Peyer's patch (tissue), 4 donors: ENCODE measurements at regions not wholly inside any gene's neighbourhood (a gene's known extent, or its start where the extent isn't known, plus 50 kb on each side); places are given as distances from the start of the nearest gene placed in this dataset.

Experiments
- DNase-seq, 3 donors: peaks; one replicate each; pipeline ENCODE4 v3.0.0-alpha.2; 2017 to 2019
- H3K27ac ChIP-seq, 4 donors: fragments of 200-600 bp; sonication (generic); one replicate each; pipeline ENCODE4 v1.5.1; 2016 to 2019
- H3K27me3 ChIP-seq, 2 donors: fragments of 200-600 bp; sonication (generic); one replicate each; pipeline ENCODE4 v1.5.1; 2019
- H3K36me3 ChIP-seq, 3 donors: fragments of 200-600 bp; sonication (generic); one replicate each; pipeline ENCODE4 v1.5.1; 2016 to 2019
- H3K4me1 ChIP-seq, 4 donors: fragments of 200-600 bp; sonication (generic); one replicate each; pipeline ENCODE4 v1.5.1; 2016 to 2019
- H3K4me3 ChIP-seq, 4 donors: fragments of 200-600 bp; sonication (generic); 1 replicate in 3 of 4; 2 replicates in 1 of 4; pipeline ENCODE4 v1.5.1; 2016 to 2019; ENCODE audit warnings: mild to moderate bottlenecking in 1 of 4
- H3K9me3 ChIP-seq, 4 donors: fragments of 200-600 bp; sonication (generic); one replicate each; pipeline ENCODE4 v1.5.1; 2016 to 2019; ENCODE audit warnings: mild to moderate bottlenecking in 1 of 4
- CTCF ChIP-seq, 6 experiments: fragments of 450-650 bp in 4 of 6; fragments of 200-600 bp in 2 of 6; sonication (generic) in 1 of 6; IDR thresholded peaks; one replicate each; pipeline ENCODE4 v1.5.1; 2017 to 2019; ENCODE audit warnings: antibody characterized with exemption in 6 of 6, mild to moderate bottlenecking in 3 of 6, moderate library complexity in 1 of 6
- POLR2A ChIP-seq, 2 donors: fragments of 450-650 bp; IDR thresholded peaks; one replicate each; pipeline ENCODE4 v1.5.1; 2017; ENCODE audit warnings: antibody characterized with exemption in 2 of 2, mild to moderate bottlenecking in 2 of 2, moderate library complexity in 2 of 2

- Histone ChIP-seq H3K9me3 (no peaks in the 10 kb centered on the region), H3K27me3 (no peaks in the 10 kb centered on the region), H3K4me3 (no peak overlapping the region), H3K4me1 (peaks cover 0 to 10% (median 0%) of the 10 kb centered on the region in 4 donors), H3K36me3 (no peaks in the 10 kb centered on the region), H3K27ac (no peak overlapping the region)
- TF ChIP-seq POLR2A (IDR thresholded peaks at IDR 0.05): no peak
- no peak for TF ChIP-seq CTCF (IDR thresholded peaks at IDR 0.05)
- DNase-seq: no peak
These were observed 80.9 kb upstream of the SLC38A2 start for GRCh38 chr12:46453428-46453827.

- Histone ChIP-seq H3K4me3 (no peak overlapping the region), H3K4me1 (peaks cover 0 to 10% (median 0%) of the 10 kb centered on the region in 4 donors), H3K27ac (no peak overlapping the region), H3K9me3 (no peaks in the 10 kb centered on the region), H3K27me3 (no peaks in the 10 kb centered on the region), H3K36me3 (no peaks in the 10 kb centered on the region)
- no peak for DNase-seq
- no peak for TF ChIP-seq CTCF (IDR thresholded peaks at IDR 0.05)
- TF ChIP-seq POLR2A (IDR thresholded peaks at IDR 0.05): no peak
These were observed 80.2 kb upstream of the SLC38A2 start for GRCh38 chr12:46452776-46453175.

GRCh38 chr12:46452061-46452615 is 79.6 kb upstream of the SLC38A2 start:
- Histone ChIP-seq H3K27me3 (no peaks in the 10 kb centered on the region), H3K27ac (no peak overlapping the region), H3K9me3 (no peaks in the 10 kb centered on the region), H3K36me3 (no peaks in the 10 kb centered on the region), H3K4me3 (no peak overlapping the region), H3K4me1 (peaks cover 0 to 10% (median 0%) of the 10 kb centered on the region in 4 donors)
- DNase-seq: no peak
- TF ChIP-seq CTCF (IDR thresholded peaks at IDR 0.05) (no peak), POLR2A (IDR thresholded peaks at IDR 0.05) (no peak)

GRCh38 chr12:46451276-46452021 is 78.9 kb upstream of the SLC38A2 start:
- H3K4me3 ChIP-seq: no peak overlapping the region
- no peak overlapping the region for H3K27ac ChIP-seq
- no peaks in the 10 kb centered on the region for H3K9me3 ChIP-seq
- no peaks in the 10 kb centered on the region for H3K27me3 ChIP-seq
- no peak for DNase-seq
- H3K36me3 ChIP-seq: no peaks in the 10 kb centered on the region
- H3K4me1 ChIP-seq: peaks cover 0 to 10% (median 0%) of the 10 kb centered on the region in 4 donors
- TF ChIP-seq CTCF (IDR thresholded peaks at IDR 0.05) (no peak), POLR2A (IDR thresholded peaks at IDR 0.05) (no peak)

GRCh38 chr12:46450279-46450748 is 77.7 kb upstream of the SLC38A2 start:
- peak in 2 of 3 donors; percentile 84 to 87 for DNase-seq
- Histone ChIP-seq H3K27ac (peak overlapping the region in 1 of 4 donors; percentile 44), H3K36me3 (no peaks in the 10 kb centered on the region), H3K9me3 (no peaks in the 10 kb centered on the region), H3K27me3 (no peaks in the 10 kb centered on the region), H3K4me1 (peaks cover 0 to 10% (median 0%) of the 10 kb centered on the region in 4 donors), H3K4me3 (no peak overlapping the region)
- no peak for TF ChIP-seq CTCF (IDR thresholded peaks at IDR 0.05)
- TF ChIP-seq POLR2A (IDR thresholded peaks at IDR 0.05): no peak
